ENCODE measurements at regions not wholly inside any gene's neighbourhood (a gene's known extent, or its start where the extent isn't known, plus 50 kb on each side); places are given as distances from the start of the nearest gene placed in this dataset.
"Not testable (repeated sequence)": the region's sequence is repeated elsewhere in the genome, so short reads cannot be mapped to it uniquely, and the experiment has no call there.

DNA sequence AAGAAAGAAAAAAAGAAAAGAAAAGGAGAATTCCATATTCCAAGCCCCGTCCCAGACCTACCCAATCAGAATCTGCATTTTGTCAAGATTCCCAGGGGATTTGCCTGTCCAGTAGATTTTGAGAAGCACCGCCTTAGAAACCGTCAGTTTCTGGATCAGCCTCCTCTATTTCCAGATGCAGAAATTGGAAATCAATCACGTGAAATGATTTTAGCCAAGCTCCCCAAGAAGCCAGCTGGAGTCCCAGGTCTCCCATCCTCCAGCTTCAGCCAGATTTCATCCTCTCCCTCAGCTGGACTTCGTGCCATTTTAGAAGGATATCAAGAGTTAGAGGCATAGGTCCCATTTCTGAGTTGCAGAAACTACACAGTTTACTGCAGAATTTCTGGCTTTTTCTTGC lies 629.3 kb downstream of the MID1IP1 start:
- Mint-ChIP-seq H3K36me3 (ENCODE audit: low read depth) (no peaks in the 10 kb centered on the region), H3K9me3 (no peaks in the 10 kb centered on the region), H3K27me3 (ENCODE audit: low read depth) (no peaks in the 10 kb centered on the region), H3K27ac (no peak overlapping the region), H3K4me1 (ENCODE audit: low read depth) (peaks cover 14% of the 10 kb centered on the region), H3K4me3 (no peak overlapping the region)

DNA sequence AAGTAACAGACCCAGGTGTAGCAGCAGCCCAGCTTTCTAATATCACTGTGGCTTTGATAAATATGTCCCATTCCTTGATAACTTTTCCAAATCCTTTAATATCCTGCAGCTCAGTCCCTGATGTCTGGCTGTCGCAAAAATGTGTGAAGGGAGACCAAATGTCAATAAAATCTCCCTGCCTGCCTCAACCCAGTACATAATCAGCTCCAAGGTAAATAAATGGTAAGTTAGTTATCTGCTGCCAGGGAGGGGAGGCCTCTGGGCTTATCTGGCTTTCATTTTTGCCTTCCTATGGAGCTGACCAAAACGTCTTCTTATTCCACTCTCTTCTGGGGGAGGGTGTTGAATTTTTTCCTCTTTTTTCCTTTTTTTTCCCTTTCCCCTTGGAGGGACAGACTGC lies 630.6 kb downstream of the MID1IP1 start:
- Mint-ChIP-seq H3K36me3 (ENCODE audit: low read depth) (no peaks in the 10 kb centered on the region), H3K4me1 (ENCODE audit: low read depth) (peaks cover 15% of the 10 kb centered on the region), H3K4me3 (no peak overlapping the region), H3K27me3 (ENCODE audit: low read depth) (no peaks in the 10 kb centered on the region), H3K27ac (no peak overlapping the region), H3K9me3 (no peaks in the 10 kb centered on the region)

DNA sequence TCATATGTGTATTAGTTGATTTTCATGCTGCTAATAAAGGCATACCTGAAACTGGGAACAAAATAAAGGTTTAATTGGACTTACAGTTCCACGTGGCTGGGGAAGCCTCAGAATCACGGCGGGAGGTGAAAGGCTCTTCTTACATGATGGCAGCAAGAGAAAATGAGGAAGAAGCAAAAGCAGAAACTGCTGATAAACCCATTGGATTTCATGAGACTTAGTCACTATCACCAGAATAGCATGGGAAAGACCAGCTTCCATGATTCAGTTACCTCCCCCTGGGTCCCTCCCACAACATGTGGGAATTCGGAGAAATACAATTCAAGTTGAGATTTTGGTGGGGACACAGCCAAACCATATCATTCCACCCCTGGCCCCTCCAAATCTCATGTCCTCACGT lies 633.4 kb downstream of the MID1IP1 start:
- H3K27ac Mint-ChIP-seq; H3K9me3 Mint-ChIP-seq; H3K4me1 Mint-ChIP-seq (ENCODE audit: low read depth); H3K27me3 Mint-ChIP-seq (ENCODE audit: low read depth); H3K36me3 Mint-ChIP-seq (ENCODE audit: low read depth); H3K4me3 Mint-ChIP-seq: not testable (repeated sequence)

DNA sequence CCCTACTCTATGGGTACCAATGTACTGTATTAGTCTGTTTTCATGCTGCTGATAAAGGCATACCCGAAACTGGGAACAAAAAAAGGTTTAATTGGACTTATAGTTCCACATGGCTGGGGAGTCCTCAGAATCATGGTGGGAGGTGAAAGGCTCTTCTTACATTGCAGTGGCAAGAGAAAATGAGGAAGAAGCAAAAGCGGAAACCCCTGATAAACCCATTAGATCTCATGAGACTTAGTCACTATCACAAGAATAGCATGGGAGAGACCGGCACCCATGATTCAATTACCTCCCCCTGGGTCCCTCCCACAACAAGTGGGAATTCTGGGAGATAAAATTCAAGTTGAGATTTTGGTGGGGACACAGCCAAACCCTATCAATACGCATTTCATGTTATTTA lies 635.3 kb downstream of the MID1IP1 start:
- H3K27me3 Mint-ChIP-seq (ENCODE audit: low read depth); H3K4me3 Mint-ChIP-seq; H3K9me3 Mint-ChIP-seq; H3K27ac Mint-ChIP-seq; H3K36me3 Mint-ChIP-seq (ENCODE audit: low read depth): not testable (repeated sequence)
- H3K4me1 Mint-ChIP-seq (ENCODE audit: low read depth): peaks cover 15% of the 10 kb centered on the region

DNA sequence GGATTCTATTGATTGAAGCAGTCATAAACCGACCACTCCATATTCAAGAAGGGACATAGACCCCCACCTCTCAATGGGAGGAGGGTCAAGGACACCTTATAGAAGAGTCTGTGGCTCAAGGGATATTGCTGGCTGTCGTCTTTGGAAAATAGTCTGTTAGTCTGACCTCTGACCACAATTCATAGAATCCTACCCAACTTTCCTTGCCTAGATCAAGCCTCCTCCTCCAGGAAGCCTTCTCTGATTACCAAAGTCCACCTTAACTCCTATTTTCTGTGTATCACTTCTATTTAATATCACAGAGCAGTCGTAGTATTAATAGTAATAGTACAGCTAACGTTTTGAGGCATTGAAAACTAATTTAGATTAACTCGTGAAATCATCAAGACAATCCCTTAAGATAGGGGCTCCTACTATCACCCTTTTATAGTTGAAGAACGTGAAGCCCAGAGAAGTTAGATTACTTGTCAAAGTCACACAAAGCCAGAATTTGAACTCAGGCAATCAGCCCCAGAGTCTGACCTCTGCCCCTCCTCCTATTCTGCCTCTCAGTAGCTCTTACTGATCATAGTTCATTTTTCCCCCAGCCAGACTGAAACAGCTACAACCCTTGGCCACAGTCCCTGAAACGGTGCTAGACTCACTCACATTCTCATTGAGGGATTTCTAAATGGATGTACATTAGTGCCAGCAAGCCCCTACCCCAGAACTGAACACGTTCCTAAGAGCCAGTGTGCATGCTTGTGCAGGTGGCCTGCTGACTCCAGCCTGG lies 636.6 kb downstream of the MID1IP1 start:
- Mint-ChIP-seq H3K27ac (no peak overlapping the region), H3K4me3 (no peak overlapping the region), H3K4me1 (ENCODE audit: low read depth) (peaks cover 18% of the 10 kb centered on the region), H3K9me3 (peaks cover 4% of the 10 kb centered on the region), H3K27me3 (ENCODE audit: low read depth) (no peaks in the 10 kb centered on the region), H3K36me3 (ENCODE audit: low read depth) (peaks cover 3% of the 10 kb centered on the region)

DNA sequence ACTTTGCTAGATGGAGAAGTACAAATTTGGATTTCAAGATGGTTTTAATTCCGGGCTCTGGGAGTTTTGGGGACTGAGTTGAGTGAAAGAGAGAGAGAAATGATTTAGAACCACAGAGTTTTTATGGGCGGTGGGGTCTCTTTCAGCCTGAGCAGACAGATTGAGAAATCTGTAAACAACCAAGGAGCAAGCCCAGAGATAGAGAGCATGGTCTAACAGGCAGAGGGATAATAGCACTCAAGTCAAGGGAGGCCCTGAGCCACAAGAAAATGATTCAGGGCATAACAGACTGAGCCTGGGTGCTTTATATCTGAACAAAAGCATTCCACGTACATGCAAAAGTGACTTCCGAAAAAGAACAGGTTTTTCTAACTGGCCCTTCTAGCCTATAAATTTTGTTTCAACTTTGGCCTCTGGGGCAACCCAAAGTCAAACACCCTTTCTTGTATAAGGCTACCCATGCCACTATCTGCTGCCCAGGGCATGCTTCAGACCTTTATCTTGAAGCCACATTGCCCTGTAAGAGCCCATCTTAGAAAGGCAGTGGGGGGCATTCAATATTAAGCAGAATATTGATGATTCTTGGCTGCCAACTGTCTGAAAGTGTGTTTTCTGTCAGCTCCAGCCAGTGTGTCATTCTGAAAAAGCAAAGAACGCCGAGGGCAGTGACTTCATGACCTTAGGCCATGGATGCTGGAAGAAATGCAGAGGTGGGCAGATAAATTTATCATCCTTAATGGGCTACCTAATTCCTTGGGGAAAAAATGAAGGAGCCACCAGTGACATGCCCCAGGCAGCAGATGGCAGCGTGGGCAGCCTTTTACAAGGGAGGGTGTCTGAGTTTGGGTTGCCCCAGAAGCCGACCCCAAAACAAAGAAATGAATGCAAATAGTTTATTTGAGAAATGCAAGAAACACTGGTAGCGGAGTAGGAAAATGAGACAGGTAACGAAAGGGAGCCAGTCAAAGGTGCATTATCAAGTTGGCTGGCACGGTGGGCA lies 637.6 kb downstream of the MID1IP1 start:
- Mint-ChIP-seq H3K4me3 (no peak overlapping the region), H3K9me3 (peaks cover 8% of the 10 kb centered on the region), H3K36me3 (ENCODE audit: low read depth) (peaks cover 3% of the 10 kb centered on the region), H3K27me3 (ENCODE audit: low read depth) (no peaks in the 10 kb centered on the region), H3K4me1 (ENCODE audit: low read depth) (peaks cover 18% of the 10 kb centered on the region), H3K27ac (peak overlapping the region; percentile 57)

DNA sequence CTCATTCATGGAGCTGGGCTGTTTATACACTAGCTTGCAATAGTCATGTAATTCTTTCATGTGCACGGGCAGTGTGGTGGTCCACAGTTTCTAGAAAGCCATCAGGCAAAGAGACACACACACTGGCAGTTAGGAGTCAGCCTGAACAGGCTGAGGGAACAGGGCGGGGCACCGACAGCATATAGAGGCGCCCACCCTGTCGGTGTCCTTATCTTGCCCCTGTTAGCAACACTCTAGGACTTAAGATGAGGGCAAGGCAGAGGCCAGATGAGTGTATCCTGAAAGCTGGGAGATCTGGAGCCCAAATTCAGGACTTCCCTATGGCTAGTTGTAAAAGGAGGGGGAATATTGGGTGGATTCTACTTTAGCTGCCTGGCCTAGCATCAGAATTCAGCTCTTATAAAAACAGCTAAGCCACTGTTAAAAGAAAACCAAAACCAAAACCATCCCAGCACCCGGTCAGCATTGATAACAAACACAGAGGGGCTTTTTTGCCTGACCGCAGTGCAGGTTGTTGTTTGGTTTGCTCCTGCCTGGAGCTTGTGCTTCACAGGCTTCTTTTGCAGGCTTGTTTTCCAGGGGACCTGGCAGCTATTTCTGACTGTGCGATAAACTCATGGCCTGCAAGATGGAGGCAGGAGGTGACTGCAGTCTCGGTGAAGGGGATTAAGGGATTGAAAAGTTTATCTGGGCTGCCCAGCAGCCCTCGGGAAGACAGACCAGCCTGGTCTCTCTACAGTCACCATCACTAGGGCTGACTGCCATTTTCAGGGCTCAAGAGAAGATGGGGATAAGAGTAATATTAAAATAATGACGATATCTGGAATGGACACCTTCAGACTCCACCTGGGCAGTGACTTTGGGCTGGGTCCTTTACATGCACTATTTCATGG lies 638.9 kb downstream of the MID1IP1 start:
- Mint-ChIP-seq H3K4me3 (peak overlapping the region; percentile 61), H3K4me1 (ENCODE audit: low read depth) (peaks cover 18% of the 10 kb centered on the region), H3K27me3 (ENCODE audit: low read depth) (no peaks in the 10 kb centered on the region), H3K36me3 (ENCODE audit: low read depth) (peaks cover 3% of the 10 kb centered on the region), H3K9me3 (peaks cover 12% of the 10 kb centered on the region), H3K27ac (peak overlapping the region; percentile 91)

DNA sequence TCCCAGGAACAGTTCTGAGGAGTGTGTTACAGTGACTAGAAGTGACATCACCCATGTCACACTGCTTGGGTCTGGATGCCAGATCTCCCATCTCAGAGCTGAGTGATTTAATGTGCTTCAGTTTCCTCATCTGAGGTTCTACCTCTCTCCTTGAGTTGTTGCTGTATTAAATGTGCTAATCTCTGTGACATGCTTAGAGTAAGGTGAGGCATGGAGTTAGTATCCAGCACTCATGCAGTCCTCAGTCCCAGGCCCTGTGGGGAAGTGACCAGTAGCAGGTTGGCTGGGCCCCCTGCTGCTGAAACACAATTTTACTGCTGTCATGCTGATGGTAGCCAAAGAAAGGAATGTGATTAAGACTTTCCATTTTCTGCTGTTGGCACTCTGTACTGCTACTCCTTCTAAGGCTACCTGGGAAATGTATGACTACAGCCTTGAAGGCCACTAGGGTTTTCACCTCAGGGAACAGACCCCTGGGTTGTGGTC lies 639.6 kb downstream of the MID1IP1 start:
- H3K27ac Mint-ChIP-seq: peak overlapping the region; percentile 91
- H3K4me3 Mint-ChIP-seq: no peak overlapping the region
- peaks cover 22% of the 10 kb centered on the region for H3K4me1 Mint-ChIP-seq (ENCODE audit: low read depth)
- H3K9me3 Mint-ChIP-seq: peaks cover 12% of the 10 kb centered on the region
- no peaks in the 10 kb centered on the region for H3K27me3 Mint-ChIP-seq (ENCODE audit: low read depth)
- H3K36me3 Mint-ChIP-seq (ENCODE audit: low read depth): peaks cover 3% of the 10 kb centered on the region

DNA sequence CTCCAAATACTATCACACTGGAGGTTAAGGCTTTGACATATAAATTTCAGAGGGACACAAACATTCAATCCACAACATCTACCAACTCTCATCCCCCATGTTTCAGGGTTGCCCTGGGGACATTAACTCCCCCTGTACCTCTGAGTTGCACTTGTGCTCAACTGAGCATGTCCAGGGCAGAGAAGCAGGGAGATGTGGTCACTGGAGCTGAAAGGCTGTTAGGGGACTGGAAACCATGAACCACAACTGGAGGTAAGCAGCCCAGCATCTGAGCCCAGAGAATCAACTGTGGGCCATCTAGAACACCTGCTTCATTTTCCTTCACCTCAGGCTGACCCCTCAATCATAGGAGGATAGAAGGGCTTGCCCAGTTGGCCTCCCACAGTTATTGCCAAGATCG lies 641.1 kb downstream of the MID1IP1 start:
- H3K36me3 Mint-ChIP-seq (ENCODE audit: low read depth): peaks cover 3% of the 10 kb centered on the region
- no peak overlapping the region for H3K27ac Mint-ChIP-seq
- no peaks in the 10 kb centered on the region for H3K27me3 Mint-ChIP-seq (ENCODE audit: low read depth)

DNA sequence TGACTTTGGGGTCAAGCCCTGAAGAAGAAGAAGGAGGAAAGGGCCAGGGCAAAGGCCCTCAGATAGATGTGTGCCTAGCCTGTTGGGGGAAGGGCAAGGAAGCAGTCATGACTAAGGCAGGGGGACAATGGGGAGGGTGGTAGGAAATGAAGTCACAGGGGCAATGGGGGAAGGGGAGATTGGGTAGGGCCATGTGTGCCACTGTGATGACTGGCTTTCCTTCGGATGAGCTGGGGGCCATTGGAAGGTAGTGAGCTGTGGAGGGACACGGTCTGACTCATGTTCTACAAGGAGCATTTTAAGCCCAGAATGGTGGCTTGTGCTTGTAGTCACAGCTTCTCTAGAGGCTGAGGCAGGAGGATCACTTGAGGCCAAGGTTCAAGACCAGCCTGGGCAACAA lies 642.0 kb downstream of the MID1IP1 start:
- Mint-ChIP-seq H3K4me1 (ENCODE audit: low read depth) (peaks cover 20% of the 10 kb centered on the region), H3K36me3 (ENCODE audit: low read depth) (peaks cover 3% of the 10 kb centered on the region), H3K27ac (no peak overlapping the region), H3K9me3 (peaks cover 12% of the 10 kb centered on the region), H3K4me3 (no peak overlapping the region), H3K27me3 (ENCODE audit: low read depth) (no peaks in the 10 kb centered on the region)

More for the DNA sequence above, 641.1 kb downstream of the MID1IP1 start:
- Mint-ChIP-seq H3K9me3 (peaks cover 12% of the 10 kb centered on the region), H3K4me1 (ENCODE audit: low read depth) (peaks cover 20% of the 10 kb centered on the region), H3K4me3 (no peak overlapping the region)

DNA sequence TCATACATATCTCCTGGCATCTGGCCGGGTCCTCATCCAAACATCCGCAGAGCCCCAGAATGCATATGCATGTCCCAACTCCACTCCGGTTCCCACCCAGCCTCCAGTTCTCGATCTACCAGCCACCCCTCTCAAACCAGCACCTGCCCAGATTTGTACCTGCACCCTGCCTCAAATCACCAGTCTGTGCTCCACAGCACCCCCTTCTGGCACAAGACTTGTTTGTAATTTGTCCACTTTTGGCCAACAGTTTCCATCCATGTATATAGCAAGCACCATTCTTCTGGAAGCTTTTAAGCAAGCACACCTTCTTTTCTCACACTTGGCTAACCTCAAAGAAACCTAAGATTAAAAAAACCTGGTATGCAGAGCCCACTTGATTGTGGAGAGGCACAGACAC lies 644.1 kb downstream of the MID1IP1 start:
- Mint-ChIP-seq H3K27ac (no peak overlapping the region), H3K4me3 (no peak overlapping the region), H3K4me1 (ENCODE audit: low read depth) (peaks cover 14% of the 10 kb centered on the region), H3K9me3 (peaks cover 12% of the 10 kb centered on the region), H3K36me3 (ENCODE audit: low read depth) (peaks cover 3% of the 10 kb centered on the region), H3K27me3 (ENCODE audit: low read depth) (no peaks in the 10 kb centered on the region)

DNA sequence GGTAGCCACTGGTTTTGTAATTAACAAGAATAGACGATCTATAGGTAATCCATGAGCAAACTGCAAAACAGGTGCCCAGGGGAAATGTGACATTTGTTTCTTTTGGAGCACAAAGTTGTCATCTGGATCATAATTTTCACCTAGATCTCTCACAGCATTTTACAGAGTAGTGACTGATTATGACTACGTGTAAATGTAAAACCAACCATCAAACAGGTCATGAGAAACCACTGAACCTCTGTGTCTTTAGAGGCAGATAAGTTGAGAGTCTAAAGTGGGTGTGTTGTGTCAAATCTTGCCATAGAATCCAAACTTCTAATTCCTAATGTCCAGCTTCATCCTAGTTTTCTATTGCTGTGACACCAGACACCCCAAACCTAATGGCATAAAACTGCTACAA lies 648.1 kb downstream of the MID1IP1 start:
- no peaks in the 10 kb centered on the region for H3K27me3 Mint-ChIP-seq (ENCODE audit: low read depth)
- H3K36me3 Mint-ChIP-seq (ENCODE audit: low read depth): no peaks in the 10 kb centered on the region
- no peak overlapping the region for H3K27ac Mint-ChIP-seq
- peaks cover 6% of the 10 kb centered on the region for H3K4me1 Mint-ChIP-seq (ENCODE audit: low read depth)
- H3K9me3 Mint-ChIP-seq: no peaks in the 10 kb centered on the region
- H3K4me3 Mint-ChIP-seq: no peak overlapping the region

DNA sequence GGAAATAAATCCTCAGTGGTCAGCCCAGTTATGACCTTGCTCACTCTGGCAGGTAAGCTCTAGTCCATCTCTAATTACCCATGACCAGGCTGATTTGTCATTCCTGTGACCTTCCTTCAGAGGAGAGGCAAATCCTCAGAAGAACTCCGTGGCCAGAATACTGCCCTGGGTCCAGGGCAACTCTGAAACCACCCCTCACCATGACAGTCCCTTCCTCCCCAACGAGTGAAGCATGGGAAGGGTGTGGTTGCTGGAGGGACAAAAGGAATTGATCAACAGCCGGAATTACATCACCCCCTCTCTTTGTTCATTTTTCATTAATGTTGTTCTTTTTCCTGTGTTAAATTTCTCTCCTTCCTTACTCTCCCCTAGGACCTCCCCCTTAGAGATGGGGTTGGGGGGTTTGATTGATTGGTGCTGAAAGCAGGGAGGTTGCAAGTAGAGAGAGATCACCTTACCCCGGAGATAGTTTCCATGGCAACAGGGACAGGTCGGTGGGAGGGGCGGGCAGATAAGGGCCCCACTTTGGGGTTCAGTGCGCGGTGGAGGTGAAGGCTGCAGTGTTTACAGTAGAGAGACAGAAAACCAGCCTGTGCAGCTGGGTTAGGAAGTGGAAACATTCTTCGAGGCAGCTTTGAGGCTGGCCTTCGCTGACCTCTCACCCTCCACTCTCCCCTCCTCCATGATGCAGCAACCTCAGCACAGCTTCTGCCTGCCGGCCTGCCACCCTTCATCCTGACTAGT lies 647.4 kb downstream of the BCOR start:
- no peak overlapping the region for H3K27ac Mint-ChIP-seq
- no peak overlapping the region for H3K4me3 Mint-ChIP-seq
- H3K27me3 Mint-ChIP-seq (ENCODE audit: low read depth): no peaks in the 10 kb centered on the region
- peaks cover 3% of the 10 kb centered on the region for H3K4me1 Mint-ChIP-seq (ENCODE audit: low read depth)
- no peaks in the 10 kb centered on the region for H3K36me3 Mint-ChIP-seq (ENCODE audit: low read depth)
- H3K9me3 Mint-ChIP-seq: no peaks in the 10 kb centered on the region
